ENCODE measurements at regions not wholly inside any gene's neighbourhood (a gene's known extent, or its start where the extent isn't known, plus 50 kb on each side); places are given as distances from the start of the nearest gene placed in this dataset.

DNA sequence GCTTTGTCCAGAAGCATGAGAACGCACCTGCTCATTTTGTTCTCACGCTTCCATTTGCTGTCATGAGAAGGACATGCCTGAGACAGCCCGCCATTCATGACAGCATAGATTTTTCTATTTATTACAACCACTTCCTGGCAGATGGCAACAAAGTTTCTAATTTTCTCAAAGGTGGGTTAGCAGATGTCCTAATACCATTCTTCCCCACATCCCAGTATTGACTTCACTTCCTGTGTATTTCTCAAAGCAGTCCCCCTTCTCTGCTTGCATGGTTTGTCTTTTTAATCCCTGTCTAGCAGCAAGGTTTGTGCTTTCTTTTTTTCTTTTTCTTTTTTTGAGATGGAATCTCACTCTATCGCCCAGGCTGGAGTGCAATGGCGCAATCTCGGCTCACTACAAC is 94.3 kb downstream of the ISX start:
- Histone ChIP-seq H2BK20ac (ENCODE audit: low read depth, low read length) (no peak overlapping the region), H3K4me2 (ENCODE audit: low read depth, low read length) (no peak overlapping the region), H3K27me3 (ENCODE audit: control insufficient read depth, insufficient read depth, low read length) (no peaks in the 10 kb centered on the region), H3K9me1 (ENCODE audit: insufficient read depth, low read length) (no peaks in the 10 kb centered on the region), H2BK15ac (ENCODE audit: low read depth, low read length) (no peak overlapping the region), H2AK5ac (ENCODE audit: low read depth, low read length) (no peak overlapping the region), H3K4me1 (ENCODE audit: control insufficient read depth, insufficient read depth, low read length) (no peaks in the 10 kb centered on the region), H3K4ac (ENCODE audit: low read depth, low read length) (no peak overlapping the region), H3K36me3 (ENCODE audit: control insufficient read depth, insufficient read depth, low read length) (no peaks in the 10 kb centered on the region), H3K56ac (ENCODE audit: extremely low read depth, insufficient read depth, low read length) (no peak overlapping the region), H3K27ac (ENCODE audit: insufficient read depth, low read length) (no peak overlapping the region), H3K79me1 (ENCODE audit: low read depth in 1 of 2, low read length in 2 of 2) (no peaks in the 10 kb centered on the region), H3K23ac (ENCODE audit: low read depth, low read length) (no peak overlapping the region), H3K9ac (ENCODE audit: low read depth, low read length) (no peak overlapping the region), H4K8ac (ENCODE audit: low read depth in 2 of 2, low read length in 2 of 2) (no peak overlapping the region), H4K20me1 (ENCODE audit: insufficient read depth, low read length) (no peaks in the 10 kb centered on the region), H2AK9ac (replicated peaks; ENCODE audit: low read depth, low read length, poor library complexity) (no peak overlapping the region), H2AFZ (replicated peaks; ENCODE audit: low read length, poor library complexity) (no peak overlapping the region), H4K91ac (ENCODE audit: insufficient read depth, low read depth, low read length) (no peak overlapping the region), H3K4me3 (ENCODE audit: insufficient read depth, low read depth, low read length) (no peak overlapping the region), H3K9me3 (ENCODE audit: control insufficient read depth, insufficient read depth, low read length) (no peaks in the 10 kb centered on the region), H2BK120ac (ENCODE audit: low read depth, low read length) (no peak overlapping the region), H4K5ac (ENCODE audit: low read depth, low read length) (no peak overlapping the region), H3K18ac (ENCODE audit: low read depth, low read length) (no peak overlapping the region), H2BK5ac (ENCODE audit: low read depth, low read length, poor library complexity, severe bottlenecking) (no peak overlapping the region), H3K14ac (replicated peaks; ENCODE audit: low read depth, low read length) (no peak overlapping the region)
- TF ChIP-seq, protein P1, sequence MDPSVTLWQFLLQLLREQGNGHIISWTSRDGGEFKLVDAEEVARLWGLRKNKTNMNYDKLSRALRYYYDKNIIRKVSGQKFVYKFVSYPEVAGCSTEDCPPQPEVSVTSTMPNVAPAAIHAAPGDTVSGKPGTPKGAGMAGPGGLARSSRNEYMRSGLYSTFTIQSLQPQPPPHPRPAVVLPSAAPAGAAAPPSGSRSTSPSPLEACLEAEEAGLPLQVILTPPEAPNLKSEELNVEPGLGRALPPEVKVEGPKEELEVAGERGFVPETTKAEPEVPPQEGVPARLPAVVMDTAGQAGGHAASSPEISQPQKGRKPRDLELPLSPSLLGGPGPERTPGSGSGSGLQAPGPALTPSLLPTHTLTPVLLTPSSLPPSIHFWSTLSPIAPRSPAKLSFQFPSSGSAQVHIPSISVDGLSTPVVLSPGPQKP (IDR thresholded peaks at IDR 0.05; ENCODE audit: borderline replicate concordance, low read depth, low read length) = no peak
- TF ChIP-seq CHD1 (IDR thresholded peaks at IDR 0.05; ENCODE audit: low read depth, low read length) (no peak), RFX5 (IDR thresholded peaks at IDR 0.05; ENCODE audit: low read depth, low read length) (no peak), BHLHE40 (IDR thresholded peaks at IDR 0.05; ENCODE audit: low read depth, low read length) (no peak), CTCF (conservative IDR thresholded peaks at IDR 0.05; ENCODE audit: low read depth, low read length) (no peak), MAFK (IDR thresholded peaks at IDR 0.05; ENCODE audit: low read depth, low read length) (no peak), FOS (IDR thresholded peaks at IDR 0.05; ENCODE audit: low read depth, low read length) (no peak), SMC3 (IDR thresholded peaks at IDR 0.05; ENCODE audit: low read depth, low read length) (no peak), RCOR1 (IDR thresholded peaks at IDR 0.05; ENCODE audit: insufficient replicate concordance, low read length) (no peak), MXI1 (IDR thresholded peaks at IDR 0.05; ENCODE audit: borderline replicate concordance, low read depth, low read length) (no peak)
- in situ Hi-C loops (cut with MboI; ENCODE audit: low sequenced_read_pairs) (no loop called here), intact Hi-C loops (cut with micrococcal nuclease) (no loop called here), dilution Hi-C loops (cut with HindIII; ENCODE audit: low sequenced_read_pairs, unreplicated experiment) (no loop called here)
- ChIA-PET CTCF (interaction anchor here (0.6 kb wide), 1 partner anchor 30 kb away, joined by 5 read pairs; no protein-coding TSS in a partner anchor), POLR2A (ENCODE audit: unreplicated experiment) (no interaction called here)
- no TSS peak for BruUV-seq (replicated peaks)
- WGBS, 2 experiments (ENCODE audit: extremely low coverage in 2 of 2, insufficient read length in 1 of 2) = 73% methylated on average over 3 of the region's 6 CpGs; no CpG with 5 or more reads in 1 of the 2 experiments
- DNase-seq = no peak
- ATAC-seq (ENCODE audit: low read depth) = no peak
